ENCODE measurements at regions not wholly inside any gene's neighbourhood (a gene's known extent, or its start where the extent isn't known, plus 50 kb on each side); places are given as distances from the start of the nearest gene placed in this dataset.

- no peaks in the 10 kb centered on the region for H3K9me3 Mint-ChIP-seq
- no peaks in the 10 kb centered on the region for H3K4me1 Mint-ChIP-seq (ENCODE audit: low read depth)
- no peak overlapping the region for H3K4me3 Mint-ChIP-seq
- no peak for DNase-seq
- H3K36me3 Mint-ChIP-seq (ENCODE audit: low read depth) = no peaks in the 10 kb centered on the region
- intact Hi-C loops (cut with micrococcal nuclease) = no loop called here
- CTCF ChIA-PET = no interaction called here
- POLR2A ChIA-PET = no interaction called here
- ATAC-seq = no peak
- no peak for TF ChIP-seq CTCF (IDR thresholded peaks at IDR 0.05)
- H3K27ac Mint-ChIP-seq = no peak overlapping the region
- no peaks in the 10 kb centered on the region for H3K27me3 Mint-ChIP-seq
These were observed 1043.3 kb downstream of the FAT4 start for GRCh38 chr4:126358041-126358440.

GRCh38 chr4:126361287-126361686 lies 1046.5 kb downstream of the FAT4 start:
- H3K4me3 Mint-ChIP-seq = no peak overlapping the region
- CTCF ChIA-PET = no interaction called here
- no peak for TF ChIP-seq CTCF (IDR thresholded peaks at IDR 0.05)
- ATAC-seq = no peak
- intact Hi-C loops (cut with micrococcal nuclease) = no loop called here
- POLR2A ChIA-PET = no interaction called here
- no peak for DNase-seq
- H3K27ac Mint-ChIP-seq = no peak overlapping the region
- H3K9me3 Mint-ChIP-seq = no peaks in the 10 kb centered on the region
- H3K36me3 Mint-ChIP-seq (ENCODE audit: low read depth) = no peaks in the 10 kb centered on the region
- H3K4me1 Mint-ChIP-seq (ENCODE audit: low read depth) = no peaks in the 10 kb centered on the region
- H3K27me3 Mint-ChIP-seq = no peaks in the 10 kb centered on the region

GRCh38 chr4:126364311-126364911 lies 1049.7 kb downstream of the FAT4 start:
- Mint-ChIP-seq H3K4me1 (ENCODE audit: low read depth) (no peaks in the 10 kb centered on the region), H3K27ac (no peak overlapping the region), H3K9me3 (peaks cover 2% of the 10 kb centered on the region), H3K27me3 (no peaks in the 10 kb centered on the region), H3K36me3 (ENCODE audit: low read depth) (no peaks in the 10 kb centered on the region), H3K4me3 (no peak overlapping the region)
- DNase-seq (no peak), ATAC-seq (no peak)
- POLR2A ChIA-PET = no interaction called here
- TF ChIP-seq CTCF (IDR thresholded peaks at IDR 0.05) = no peak
- intact Hi-C loops (cut with micrococcal nuclease) = no loop called here
- CTCF ChIA-PET = no interaction called here

GRCh38 chr4:126369076-126369475 lies 1054.3 kb downstream of the FAT4 start:
- no peaks in the 10 kb centered on the region for H3K4me1 Mint-ChIP-seq (ENCODE audit: low read depth)
- no peaks in the 10 kb centered on the region for H3K36me3 Mint-ChIP-seq (ENCODE audit: low read depth)
- peaks cover 9% of the 10 kb centered on the region for H3K9me3 Mint-ChIP-seq
- no peak for DNase-seq
- CTCF ChIA-PET = no interaction called here
- no peaks in the 10 kb centered on the region for H3K27me3 Mint-ChIP-seq
- POLR2A ChIA-PET = no interaction called here
- TF ChIP-seq CTCF (IDR thresholded peaks at IDR 0.05) = no peak
- no peak for ATAC-seq
- no peak overlapping the region for H3K4me3 Mint-ChIP-seq
- intact Hi-C loops (cut with micrococcal nuclease) = no loop called here
- H3K27ac Mint-ChIP-seq = no peak overlapping the region

GRCh38 chr4:126372634-126373033 lies 1057.9 kb downstream of the FAT4 start:
- intact Hi-C loops (cut with micrococcal nuclease) = no loop called here
- DNase-seq = no peak
- Mint-ChIP-seq H3K4me3 (no peak overlapping the region), H3K9me3 (peaks cover 9% of the 10 kb centered on the region), H3K36me3 (ENCODE audit: low read depth) (no peaks in the 10 kb centered on the region), H3K27me3 (no peaks in the 10 kb centered on the region), H3K4me1 (ENCODE audit: low read depth) (no peaks in the 10 kb centered on the region), H3K27ac (no peak overlapping the region)
- TF ChIP-seq CTCF (IDR thresholded peaks at IDR 0.05) = no peak
- no peak for ATAC-seq
- ChIA-PET POLR2A (no interaction called here), CTCF (no interaction called here)
